ENCODE measurements at regions not wholly inside any gene's neighbourhood (a gene's known extent, or its start where the extent isn't known, plus 50 kb on each side); places are given as distances from the start of the nearest gene placed in this dataset.

GRCh38 chr14:26377150-26377549 is 220.7 kb downstream of the NOVA1 start:
- H4K5ac ChIP-seq (ENCODE audit: low read depth, low read length) = no peak overlapping the region
- H2AFZ ChIP-seq (replicated peaks; ENCODE audit: low read length, poor library complexity) = peak overlapping the region; percentile 14
- no peak overlapping the region for H4K91ac ChIP-seq (ENCODE audit: insufficient read depth, low read depth, low read length)
- no peak overlapping the region for H4K8ac ChIP-seq (ENCODE audit: low read depth in 2 of 2, low read length in 2 of 2)
- BruUV-seq (replicated peaks) = no TSS peak
- H2BK5ac ChIP-seq (ENCODE audit: low read depth, low read length, poor library complexity, severe bottlenecking) = no peak overlapping the region
- H3K4me3 ChIP-seq (ENCODE audit: insufficient read depth, low read depth, low read length) = no peak overlapping the region
- H2AK5ac ChIP-seq (ENCODE audit: low read depth, low read length) = no peak overlapping the region
- ChIA-PET POLR2A (ENCODE audit: unreplicated experiment) (no interaction called here), CTCF (no interaction called here)
- H3K23ac ChIP-seq (ENCODE audit: low read depth, low read length) = no peak overlapping the region
- H3K9ac ChIP-seq (ENCODE audit: low read depth, low read length) = no peak overlapping the region
- DNase-seq (no peak), ATAC-seq (ENCODE audit: low read depth) (no peak)
- H3K18ac ChIP-seq (ENCODE audit: low read depth, low read length) = no peak overlapping the region
- in situ Hi-C loops (cut with MboI; ENCODE audit: low sequenced_read_pairs) = no loop called here
- H3K9me1 ChIP-seq (ENCODE audit: insufficient read depth, low read length) = no peaks in the 10 kb centered on the region
- no peaks in the 10 kb centered on the region for H4K20me1 ChIP-seq (ENCODE audit: insufficient read depth, low read length)
- H3K14ac ChIP-seq (replicated peaks; ENCODE audit: low read depth, low read length) = no peak overlapping the region
- no peaks in the 10 kb centered on the region for H3K4me1 ChIP-seq (ENCODE audit: control insufficient read depth, insufficient read depth, low read length)
- no peak for TF ChIP-seq ELK1 (IDR thresholded peaks at IDR 0.05; ENCODE audit: borderline replicate concordance, low read depth, low read length)
- peak; percentile 47; the same call in 1 of the 2 replicates for TF ChIP-seq MAFK (IDR thresholded peaks at IDR 0.05; ENCODE audit: low read depth, low read length)
- H3K36me3 ChIP-seq (ENCODE audit: control insufficient read depth, insufficient read depth, low read length) = no peaks in the 10 kb centered on the region
- H2BK20ac ChIP-seq (ENCODE audit: low read depth, low read length) = no peak overlapping the region
- dilution Hi-C loops (cut with HindIII; ENCODE audit: low sequenced_read_pairs, unreplicated experiment) = no loop called here
- no peak overlapping the region for H3K56ac ChIP-seq (ENCODE audit: extremely low read depth, insufficient read depth, low read length)
- H3K79me1 ChIP-seq (ENCODE audit: low read depth in 1 of 2, low read length in 2 of 2) = no peaks in the 10 kb centered on the region
- WGBS, 2 experiments (ENCODE audit: extremely low coverage in 2 of 2, insufficient read length in 1 of 2) = no CpG with 5 or more reads among the region's 5 CpGs
- no peaks in the 10 kb centered on the region for H3K27me3 ChIP-seq (ENCODE audit: control insufficient read depth, insufficient read depth, low read length)
- 0 out of 2 replicates have a peak, but pooled peaks cover 2% of the 10 kb centered on the region for H3K9me3 ChIP-seq (ENCODE audit: control insufficient read depth, insufficient read depth, low read length)
- no peak overlapping the region for H2BK120ac ChIP-seq (ENCODE audit: low read depth, low read length)
- intact Hi-C loops (cut with micrococcal nuclease) = no loop called here
- no peak overlapping the region for H3K4me2 ChIP-seq (ENCODE audit: low read depth, low read length)
- no peak overlapping the region for H2AK9ac ChIP-seq (replicated peaks; ENCODE audit: low read depth, low read length, poor library complexity)
- no peak overlapping the region for H2BK15ac ChIP-seq (ENCODE audit: low read depth, low read length)
- no peak overlapping the region for H3K27ac ChIP-seq (ENCODE audit: insufficient read depth, low read length)
- H3K4ac ChIP-seq (ENCODE audit: low read depth, low read length) = no peak overlapping the region
